Ureter (tissue), 1 donor: ENCODE measurements at regions not wholly inside any gene's neighbourhood (a gene's known extent, or its start where the extent isn't known, plus 50 kb on each side); places are given as distances from the start of the nearest gene placed in this dataset.
"Not testable (repeated sequence)": the region's sequence is repeated elsewhere in the genome, so short reads cannot be mapped to it uniquely, and the experiment has no call there.

Experiments
- DNase-seq: peaks from one replicate; pipeline ENCODE4 v3.0.0-alpha.2; 2020; ENCODE audit warnings: low spot score
- donor health status: DM: yes; HTN: yes; CAD: no.

- no peak for DNase-seq
Observed at GRCh38 chr10:33036670-33037069, 78.6 kb upstream of the ITGB1 start.

DNA sequence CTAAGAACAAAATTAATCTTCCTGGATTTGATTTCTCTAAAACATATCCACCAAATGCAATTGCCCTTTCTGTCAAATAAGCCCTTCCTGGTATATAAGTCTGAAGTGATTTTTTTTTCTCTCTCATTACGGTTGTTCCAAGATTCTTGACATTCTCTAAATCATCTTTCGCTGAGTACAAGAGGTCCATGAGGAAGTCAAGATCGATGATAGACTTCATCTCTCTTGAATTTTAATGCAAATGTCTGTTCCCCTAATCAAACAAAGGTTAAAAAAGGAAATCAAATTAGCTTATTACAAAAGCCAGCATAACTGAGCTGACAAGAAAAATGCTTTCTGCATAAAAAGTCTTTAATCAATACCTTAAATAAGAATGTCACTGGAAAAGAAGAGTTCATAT is 77.4 kb upstream of the ITGB1 start:
- no peak for DNase-seq

DNA sequence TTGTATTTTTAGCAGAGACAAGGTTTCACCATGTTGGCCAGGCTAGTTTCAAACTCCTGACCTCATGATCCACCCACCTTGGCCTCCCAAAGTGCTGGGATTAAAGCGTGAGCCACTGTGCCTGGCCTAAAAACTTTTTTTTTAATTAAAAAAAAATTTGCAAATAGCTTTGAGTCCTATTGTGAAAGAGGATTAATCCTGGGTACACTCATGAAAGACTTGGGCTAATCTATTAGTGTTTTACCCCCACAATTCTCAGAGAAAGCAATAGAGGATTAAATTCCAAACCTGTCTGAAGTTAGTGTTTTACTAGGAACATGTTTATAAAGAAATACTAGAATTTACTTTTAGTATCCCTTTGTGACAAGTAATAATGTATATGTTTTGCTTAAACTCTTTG is 76.9 kb upstream of the ITGB1 start:
- no peak for DNase-seq

GRCh38 chr10:33032654-33033151 is 74.7 kb upstream of the ITGB1 start:
- no peak for DNase-seq

GRCh38 chr10:33031815-33032653 is 74.0 kb upstream of the ITGB1 start:
- no peak for DNase-seq

DNA sequence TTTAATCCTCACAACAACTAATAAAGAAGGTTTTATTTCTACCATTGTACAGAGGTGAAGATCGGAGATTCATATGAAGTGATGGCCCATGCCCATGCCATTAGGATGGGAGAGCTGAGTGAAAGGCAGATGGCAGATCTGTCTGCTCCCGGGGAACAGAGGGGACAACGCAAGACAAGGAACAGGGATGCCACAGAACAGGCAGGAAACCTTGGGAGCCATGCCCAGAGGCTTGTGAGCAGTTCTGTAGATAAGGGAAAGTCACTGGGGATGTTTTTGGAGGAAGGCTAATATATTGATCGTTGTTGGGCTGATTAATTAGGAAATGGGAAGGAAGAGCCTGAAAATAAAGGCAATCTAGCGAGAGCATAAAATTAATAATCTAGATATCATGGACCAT is 73.1 kb upstream of the ITGB1 start:
- no peak for DNase-seq

GRCh38 chr10:33028515-33028914 is 70.5 kb upstream of the ITGB1 start:
- not testable (repeated sequence) for DNase-seq

- DNase-seq: no peak
Observed at GRCh38 chr10:33027088-33027487, 69.1 kb upstream of the ITGB1 start.

DNA sequence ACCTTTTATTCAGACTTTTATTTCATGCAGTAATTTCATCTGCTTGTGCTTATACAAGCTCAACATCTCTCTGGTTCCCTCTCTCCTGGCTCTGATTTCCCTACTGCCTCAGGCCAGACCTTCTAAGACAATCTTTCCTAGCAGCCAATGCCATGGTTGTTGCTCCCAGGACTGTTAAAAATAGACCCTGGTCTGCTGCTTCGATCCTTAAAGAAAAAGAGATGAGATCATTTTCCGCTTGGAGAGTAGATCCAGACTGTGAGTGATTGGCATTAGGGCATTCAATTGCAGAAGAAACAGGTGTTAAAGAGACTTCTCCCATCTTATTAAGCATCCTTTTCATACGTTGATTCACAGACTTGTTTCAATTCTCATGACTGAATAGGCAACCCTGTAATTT is 68.4 kb upstream of the ITGB1 start:
- no peak for DNase-seq

GRCh38 chr10:33025910-33026309 is 67.9 kb upstream of the ITGB1 start:
- DNase-seq: no peak

DNA sequence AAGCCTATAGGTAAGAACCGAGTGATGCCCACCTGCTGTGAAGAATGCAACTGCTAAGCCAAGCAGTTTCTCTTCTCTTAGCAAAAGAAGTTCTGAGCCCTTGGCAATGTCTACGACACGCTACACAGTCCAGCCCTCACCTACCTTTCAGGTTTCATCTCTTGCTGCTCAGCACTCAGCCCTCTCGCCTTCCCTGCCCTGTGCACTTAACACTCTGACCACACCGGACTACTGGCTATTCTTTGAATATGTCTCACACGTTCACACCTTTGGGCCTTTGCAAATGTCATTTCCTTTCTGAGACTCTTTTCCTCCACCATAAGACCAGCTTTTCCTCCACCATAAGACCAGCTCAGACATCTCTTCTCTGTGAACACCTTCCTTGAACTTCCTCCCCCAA is 67.0 kb upstream of the ITGB1 start:
- DNase-seq: no peak

DNA sequence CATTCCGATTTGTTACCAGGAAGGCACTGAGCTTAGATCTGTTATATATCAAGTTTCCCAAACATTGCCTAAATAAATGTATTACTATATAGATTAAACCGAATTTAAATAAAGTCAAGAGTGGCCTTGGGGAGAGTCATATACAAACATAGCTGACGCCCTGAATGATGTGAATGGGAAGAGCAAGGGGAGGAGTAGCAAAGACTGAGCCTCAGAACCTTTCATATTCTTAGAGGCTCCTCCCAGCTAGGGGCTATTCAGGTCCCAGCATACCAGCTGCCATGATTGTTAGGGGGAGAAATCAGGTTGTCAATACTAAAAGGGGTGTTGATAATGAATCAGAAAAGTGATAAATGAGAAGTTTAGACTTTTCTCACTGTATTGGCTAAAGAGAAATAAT is 64.7 kb upstream of the ITGB1 start:
- DNase-seq: no peak

DNA sequence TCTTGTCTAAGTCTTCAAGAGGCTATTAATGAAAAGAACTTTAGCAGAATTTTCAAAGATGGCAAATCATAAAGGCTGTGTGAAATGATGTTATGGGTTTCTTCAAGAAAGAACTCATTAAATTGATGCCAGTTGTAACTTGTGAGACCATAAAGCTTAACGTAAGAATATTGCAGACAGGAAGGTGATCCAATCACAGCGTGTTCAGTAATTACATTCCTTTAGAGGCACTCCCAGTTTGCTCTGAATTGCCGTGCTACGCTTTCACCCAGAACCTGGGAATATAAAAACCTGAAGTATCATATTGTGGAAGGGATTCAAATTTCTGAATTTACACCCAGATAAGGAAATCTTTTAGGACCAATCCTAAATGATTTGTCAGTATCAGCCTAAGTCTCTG is 64.1 kb upstream of the ITGB1 start:
- no peak for DNase-seq

DNA sequence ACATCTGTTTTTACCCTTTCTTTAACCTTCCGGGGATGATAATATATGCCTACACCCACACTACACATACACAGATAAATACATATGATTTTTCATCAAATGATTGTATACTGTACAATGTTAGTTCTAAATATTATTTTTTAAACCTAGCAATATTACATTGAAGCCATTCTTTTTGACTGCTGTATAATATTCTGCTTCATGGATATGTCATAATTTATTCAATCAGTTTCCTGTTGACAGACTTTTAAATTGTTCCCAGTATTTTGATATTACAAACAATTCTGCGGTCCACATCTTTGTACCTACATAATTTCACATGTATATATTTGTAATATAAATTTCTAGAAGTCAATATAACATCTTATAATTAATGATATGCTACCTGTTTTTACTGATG is 59.0 kb upstream of the ITGB1 start:
- DNase-seq: no peak

- DNase-seq: no peak
Observed at GRCh38 chr10:33015761-33016547, 57.9 kb upstream of the ITGB1 start.

DNA sequence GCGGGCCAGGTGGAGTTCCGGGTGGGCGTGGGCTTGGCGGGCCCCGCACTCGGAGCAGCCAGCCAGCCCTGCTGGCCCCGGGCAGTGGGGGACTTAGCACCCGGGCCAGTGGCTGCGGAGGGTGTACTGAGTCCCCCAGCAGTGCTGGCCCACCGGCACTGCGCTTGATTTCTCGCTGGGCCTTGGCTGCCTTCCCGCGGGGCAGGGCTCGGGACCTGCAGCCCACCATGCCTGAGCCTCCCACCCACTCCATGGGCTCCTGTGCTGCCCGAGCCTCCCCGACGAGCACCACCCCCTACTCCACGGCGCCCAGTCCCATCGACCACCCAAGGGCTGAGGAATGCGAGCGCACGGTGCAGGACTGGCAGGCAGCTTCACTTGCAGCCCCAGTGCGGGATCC is 55.3 kb upstream of the ITGB1 start:
- not testable (repeated sequence) for DNase-seq

- no peak for DNase-seq
Observed at GRCh38 chr10:33012306-33012705, 54.3 kb upstream of the ITGB1 start.

DNA sequence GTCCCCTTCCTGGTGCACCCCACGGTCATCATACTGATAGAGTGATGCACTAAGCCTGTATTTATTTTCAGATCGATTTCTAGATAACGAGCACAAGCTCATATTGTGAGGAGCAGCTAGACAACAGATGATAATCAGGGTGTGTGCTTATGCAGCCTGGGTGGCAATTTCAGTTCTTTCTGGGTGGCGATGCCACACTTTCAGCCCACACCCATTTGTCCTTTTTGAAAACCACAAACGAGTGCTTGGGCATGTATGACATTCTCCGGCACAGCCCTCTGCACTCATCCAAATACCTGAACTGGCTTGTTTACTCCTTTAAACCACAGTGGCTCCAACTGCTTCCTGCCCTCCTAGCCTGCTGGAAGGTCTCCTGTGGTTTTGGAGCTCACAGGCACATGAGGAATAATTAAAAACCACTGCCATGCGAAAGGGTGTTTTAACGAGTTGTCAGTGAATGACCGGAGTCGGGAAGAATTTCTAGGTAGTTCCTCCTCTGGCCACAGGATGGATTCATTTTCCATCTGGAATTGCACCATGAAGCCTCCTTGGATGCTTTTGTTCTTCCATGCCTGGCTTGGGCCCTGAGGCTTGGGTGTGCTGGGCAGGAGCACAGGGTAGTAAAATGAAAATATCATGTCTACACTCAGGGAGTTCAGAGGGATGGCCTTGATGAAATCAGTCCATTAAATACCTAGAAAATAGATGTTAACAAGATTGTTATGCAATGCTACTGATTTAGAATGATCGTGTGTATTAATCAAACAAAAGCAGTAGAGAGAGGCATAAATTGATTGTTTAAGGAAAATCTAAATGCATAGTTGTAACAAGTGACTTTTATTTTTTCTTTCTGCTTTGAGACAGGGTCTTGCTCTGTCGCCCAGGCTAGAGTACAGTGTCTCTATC is 52.4 kb upstream of the ITGB1 start:
- DNase-seq: no peak

DNA sequence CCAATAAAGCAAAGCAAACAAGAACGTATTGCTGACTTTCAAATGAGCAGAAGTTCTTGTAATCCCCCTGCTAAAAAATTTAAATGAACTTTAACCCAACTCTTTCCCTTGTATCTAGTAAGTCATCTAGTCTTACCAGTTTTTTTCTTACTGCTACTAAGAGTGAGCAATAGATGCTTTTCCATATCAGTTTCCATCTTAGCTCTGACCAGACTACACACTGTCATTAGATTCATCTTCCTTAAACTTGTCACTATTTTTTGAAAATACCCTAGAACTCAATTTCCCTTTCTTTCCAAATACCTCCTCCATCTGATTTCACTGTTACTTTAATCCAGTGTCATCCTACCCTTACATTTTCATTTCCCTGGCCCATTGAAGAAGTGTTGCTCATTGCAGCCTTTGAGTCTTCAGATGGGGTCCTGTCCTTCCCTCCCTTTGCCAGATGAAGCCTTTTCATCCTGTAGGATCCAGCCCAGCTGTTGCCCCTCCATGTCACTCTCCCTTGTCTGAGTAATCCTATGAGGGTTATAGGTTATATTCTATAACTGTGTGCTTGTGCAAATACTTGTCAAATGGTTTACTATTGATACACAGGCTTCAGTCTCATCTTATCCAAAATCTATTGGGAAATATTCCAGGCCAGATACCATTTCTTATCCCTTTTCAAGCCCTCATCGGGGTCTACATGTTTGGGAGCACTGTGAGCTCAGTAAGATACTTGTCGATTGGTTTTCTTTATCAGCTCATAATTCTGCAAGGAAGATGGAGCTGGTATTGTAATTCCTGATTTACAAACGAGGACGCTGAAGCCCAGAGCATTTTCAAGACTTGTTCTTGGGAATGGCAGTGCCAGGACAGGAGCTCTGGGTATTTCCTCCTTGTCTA is 51.5 kb upstream of the ITGB1 start:
- DNase-seq: no peak

DNA sequence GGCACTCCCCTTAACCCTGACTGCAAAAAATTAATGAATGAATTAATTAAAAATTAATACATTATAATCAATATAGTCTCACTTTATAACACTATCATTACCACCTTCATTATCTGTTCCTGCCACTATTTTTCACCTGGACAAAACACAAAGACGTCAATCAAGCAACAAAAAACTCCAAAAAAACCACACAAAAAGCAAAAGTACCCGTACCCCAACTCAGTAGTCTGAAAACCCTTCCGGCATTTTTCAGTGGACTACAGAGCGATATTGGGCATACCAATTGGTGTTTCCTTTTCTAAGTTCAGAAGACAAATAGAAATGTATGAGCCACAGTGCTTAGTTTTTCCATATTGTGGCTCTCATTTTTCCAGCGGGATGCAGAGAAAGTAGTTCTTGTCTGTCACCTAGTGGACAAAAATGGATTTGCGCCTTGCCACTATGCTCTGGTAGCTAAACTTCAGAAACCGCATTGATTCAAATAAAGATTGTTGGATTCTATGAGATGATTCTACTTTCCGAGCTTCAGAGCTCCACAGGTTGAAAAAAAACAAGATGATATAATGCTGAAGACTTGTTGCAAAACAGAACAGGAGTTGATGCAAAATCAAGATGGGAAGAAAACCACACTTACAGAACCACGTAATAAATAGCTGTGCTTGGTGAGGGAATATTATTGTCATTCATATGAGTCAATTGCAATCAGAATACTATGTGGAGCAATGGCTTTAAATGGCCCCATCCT is 50.6 kb upstream of the ITGB1 start:
- peak; percentile 80 for DNase-seq
